IMR-90 (cell line): ENCODE measurements at regions not wholly inside any gene's neighbourhood (a gene's known extent, or its start where the extent isn't known, plus 50 kb on each side); places are given as distances from the start of the nearest gene placed in this dataset.

Experiments
- ATAC-seq: fragments of 200-7000 bp; cut with Tn5 transposase; 2 replicates; pipeline ENCODE4 v1.9.1; 2020; ENCODE audit warnings: low read depth, mild to moderate bottlenecking, moderate library complexity
- BruUV-seq: library from RNA; stranded (reverse); fragments of 400-500 nt; replicated peaks from 2 replicates; lab custom pipeline; 2021; lab: Mats Ljungman, UMichigan
- CTCF ChIA-PET: fragments of 300-600 bp; formaldehyde crosslinking; extraction: SDS; loops from one replicate; lab custom pipeline; 2021; ENCODE audit warnings: antibody characterized with exemption; lab: Yijun Ruan, JAX
- POLR2A ChIA-PET: fragments of 300-600 bp; sonication (Branson Sonifier 250); formaldehyde crosslinking; loops from one replicate; lab custom pipeline; 2022; ENCODE audit warnings: antibody characterized with exemption; ENCODE audit not compliant: unreplicated experiment; lab: Charles Lee
- DNase-seq: peaks from one replicate; pipeline ENCODE4 v3.0.0; 2013
- H2AFZ ChIP-seq: replicated peaks from 2 replicates; pipeline ENCODE3; 2013; ENCODE audit warnings: low read length, mild to moderate bottlenecking; ENCODE audit not compliant: poor library complexity
- H2AK5ac ChIP-seq: 2 replicates; pipeline ENCODE4 v1.6.1; 2013; ENCODE audit warnings: low read depth, low read length, inconsistent platforms
- H2AK9ac ChIP-seq: replicated peaks from 2 replicates; pipeline ENCODE3; 2013; ENCODE audit warnings: mild to moderate bottlenecking, low read depth, low read length, moderate library complexity; ENCODE audit not compliant: poor library complexity
- H2BK120ac ChIP-seq: 2 replicates; pipeline ENCODE4 v1.6.1; 2013; ENCODE audit warnings: low read depth, low read length, inconsistent platforms
- H2BK15ac ChIP-seq: 3 replicates; pipeline ENCODE4 v1.6.1; 2013; ENCODE audit warnings: low read depth, low read length, inconsistent platforms
- H2BK20ac ChIP-seq: 2 replicates; pipeline ENCODE4 v1.6.1; 2013; ENCODE audit warnings: low read depth, mild to moderate bottlenecking, inconsistent platforms, low read length, moderate library complexity
- H2BK5ac ChIP-seq: 2 replicates; pipeline ENCODE4 v1.6.1; 2013; ENCODE audit warnings: mild to moderate bottlenecking, low read depth, low read length, inconsistent platforms; ENCODE audit not compliant: poor library complexity, severe bottlenecking
- H3K14ac ChIP-seq: replicated peaks from 2 replicates; pipeline ENCODE4 v1.6.1; 2013; ENCODE audit warnings: low read depth, low read length, inconsistent platforms
- H3K18ac ChIP-seq: 2 replicates; pipeline ENCODE4 v1.6.1; 2013; ENCODE audit warnings: low read depth, low read length, control low read depth
- H3K23ac ChIP-seq: 2 replicates; pipeline ENCODE4 v1.6.1; 2013; ENCODE audit warnings: low read depth, low read length, inconsistent platforms
- H3K27ac ChIP-seq: 2 replicates; pipeline ENCODE4 v1.5.1; 2013; ENCODE audit warnings: mild to moderate bottlenecking, control low read depth, low read length; ENCODE audit not compliant: insufficient read depth
- H3K27me3 ChIP-seq: 2 replicates; pipeline ENCODE4 v1.6.1; 2013; ENCODE audit warnings: low read length; ENCODE audit not compliant: control insufficient read depth, insufficient read depth
- H3K36me3 ChIP-seq: 2 replicates; pipeline ENCODE4 v1.6.1; 2013; ENCODE audit warnings: low read length, mixed read lengths; ENCODE audit not compliant: control insufficient read depth, insufficient read depth
- H3K4ac ChIP-seq: 2 replicates; pipeline ENCODE4 v1.6.1; 2013; ENCODE audit warnings: low read depth, low read length, inconsistent platforms
- H3K4me1 ChIP-seq: 2 replicates; pipeline ENCODE4 v1.6.1; 2013; ENCODE audit warnings: low read length, mixed read lengths; ENCODE audit not compliant: control insufficient read depth, insufficient read depth
- H3K4me2 ChIP-seq: 2 replicates; pipeline ENCODE4 v1.6.1; 2013; ENCODE audit warnings: low read depth, mild to moderate bottlenecking, control low read depth, low read length, moderate library complexity
- H3K4me3 ChIP-seq: 2 replicates; pipeline ENCODE4 v1.5.1; 2013; ENCODE audit warnings: low read depth, mild to moderate bottlenecking, control low read depth, low read length, moderate library complexity; ENCODE audit not compliant: insufficient read depth
- H3K56ac ChIP-seq: 2 replicates; pipeline ENCODE4 v1.6.1; 2013; ENCODE audit warnings: low read length, inconsistent platforms; ENCODE audit not compliant: insufficient read depth; ENCODE audit errors: extremely low read depth
- H3K79me1 ChIP-seq, 2 experiments: 2 replicates each; pipeline ENCODE4 v1.6.1; 2013; ENCODE audit warnings: low read length in 2 of 2, inconsistent platforms in 1 of 2, low read depth in 1 of 2
- H3K9ac ChIP-seq: 2 replicates; pipeline ENCODE4 v1.6.1; 2013; ENCODE audit warnings: low read depth, low read length, control low read depth
- H3K9me1 ChIP-seq: 2 replicates; pipeline ENCODE4 v1.6.1; 2013; ENCODE audit warnings: low read length, inconsistent platforms; ENCODE audit not compliant: insufficient read depth
- H3K9me3 ChIP-seq: 2 replicates; pipeline ENCODE4 v1.6.1; 2013; ENCODE audit warnings: low read length; ENCODE audit not compliant: control insufficient read depth, insufficient read depth
- H4K20me1 ChIP-seq: 2 replicates; pipeline ENCODE4 v1.6.1; 2013; ENCODE audit warnings: low read length, inconsistent platforms; ENCODE audit not compliant: insufficient read depth
- H4K5ac ChIP-seq: 2 replicates; pipeline ENCODE4 v1.6.1; 2013; ENCODE audit warnings: mild to moderate bottlenecking, low read depth, low read length, control low read depth
- H4K8ac ChIP-seq, 2 experiments: 2 replicates each; pipeline ENCODE4 v1.6.1; 2013; ENCODE audit warnings: low read depth in 2 of 2, low read length in 2 of 2, control low read depth in 1 of 2, inconsistent platforms in 1 of 2
- H4K91ac ChIP-seq: 2 replicates; pipeline ENCODE4 v1.6.1; 2013; ENCODE audit warnings: low read depth, low read length, inconsistent platforms; ENCODE audit not compliant: insufficient read depth
- CHD1 ChIP-seq: IDR thresholded peaks from 2 replicates; pipeline ENCODE4 v1.6.1; 2012; ENCODE audit warnings: low read depth, low read length, improper control_type of control experiment
- CTCF ChIP-seq: conservative IDR thresholded peaks from 2 replicates; pipeline ENCODE4 v1.5.1; 2012; ENCODE audit warnings: mild to moderate bottlenecking, low read depth, low read length, improper control_type of control experiment
- MAFK ChIP-seq: IDR thresholded peaks from 2 replicates; pipeline ENCODE4 v1.6.1; 2012; ENCODE audit warnings: low read depth, low read length, improper control_type of control experiment
- MXI1 ChIP-seq: IDR thresholded peaks from 2 replicates; pipeline ENCODE4 v1.6.1; 2012; ENCODE audit warnings: low read depth, mild to moderate bottlenecking, low read length, moderate library complexity, borderline replicate concordance
- NFE2L2 ChIP-seq: fragments of 150-350 bp; IDR thresholded peaks from 2 replicates; pipeline ENCODE4 v1.6.1; 2016; ENCODE audit warnings: low read depth, mild to moderate bottlenecking, low read length
- POLR2A ChIP-seq: IDR thresholded peaks from 2 replicates; pipeline ENCODE4 v1.6.1; 2012; ENCODE audit warnings: mild to moderate bottlenecking, low read depth, low read length
- RAD21 ChIP-seq: IDR thresholded peaks from 2 replicates; pipeline ENCODE4 v1.6.1; 2012; ENCODE audit warnings: low read length, improper control_type of control experiment
- RFX5 ChIP-seq: IDR thresholded peaks from 2 replicates; pipeline ENCODE4 v1.8.0; 2012; ENCODE audit warnings: low read depth, mild to moderate bottlenecking, low read length, moderate library complexity
- USF2 ChIP-seq: fragments of 150-350 bp; IDR thresholded peaks from 2 replicates; pipeline ENCODE4 v1.6.1; 2017; ENCODE audit warnings: mild to moderate bottlenecking, antibody characterized with exemption, low read length, low read depth
- WGBS, 2 experiments: methylation state at CpG; one replicate each; pipeline versions ENCODE4 v1.1.5 to v1.1.7; 2013; ENCODE audit warnings: missing lambda C conversion rate in 2 of 2; ENCODE audit not compliant: insufficient read length in 1 of 2; ENCODE audit errors: extremely low coverage in 2 of 2; 5-methylcytosine and 5-hydroxymethylcytosine counted together
- dilution Hi-C: fragments of 300-500 bp; cut with HindIII; formaldehyde crosslinking; loops from one replicate; pipeline ENCODE4 v1.14.3; 2018; ENCODE audit warnings: low sequenced_read_pairs; ENCODE audit not compliant: unreplicated experiment
- in situ Hi-C: fragments of 300-500 bp; cut with MboI; formaldehyde crosslinking; loops from 3 replicates; pipeline ENCODE4 v1.14.3; 2019; ENCODE audit warnings: low sequenced_read_pairs, inconsistent platforms, mixed read lengths
- intact Hi-C: fragments of 100-400 bp; cut with micrococcal nuclease; formaldehyde crosslinking; loops from 2 replicates; pipeline ENCODE4 v1.10.0; 2022

DNA sequence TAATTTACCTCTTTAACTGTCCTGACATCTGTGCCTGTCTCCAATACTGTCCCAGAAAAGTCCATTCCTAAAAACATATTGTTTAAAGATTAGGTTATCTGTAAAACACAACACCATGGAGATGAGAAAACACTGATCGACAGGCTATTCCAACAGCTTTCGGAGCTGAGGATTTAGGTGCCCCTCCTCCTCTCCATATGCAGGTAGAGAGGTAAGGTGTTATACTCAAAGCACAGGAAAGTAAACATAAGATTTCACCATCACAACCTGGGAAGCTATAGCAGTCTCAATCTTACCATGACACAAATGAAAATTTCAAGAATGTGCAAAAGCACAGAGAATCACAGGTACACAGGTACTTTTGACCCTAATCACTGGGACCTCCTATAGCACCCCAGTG is 60.9 kb upstream of the RASAL2 start:
- Histone ChIP-seq H4K91ac (no peak overlapping the region), H3K4me1 (no peaks in the 10 kb centered on the region), H3K23ac (no peak overlapping the region), H3K56ac (no peak overlapping the region), H3K9me3 (no peaks in the 10 kb centered on the region), H3K9me1 (peaks cover 6% of the 10 kb centered on the region; the same call in 1 of the 2 replicates), H3K4me2 (no peak overlapping the region), H2AK5ac (no peak overlapping the region), H3K79me1 (no peaks in the 10 kb centered on the region), H3K4me3 (no peak overlapping the region), H3K27ac (no peak overlapping the region), H3K18ac (no peak overlapping the region), H4K8ac (no peak overlapping the region), H2BK20ac (no peak overlapping the region), H2AK9ac (no peak overlapping the region), H3K36me3 (no peaks in the 10 kb centered on the region), H2AFZ (no peak overlapping the region), H3K14ac (no peak overlapping the region), H3K4ac (no peak overlapping the region), H3K9ac (no peak overlapping the region), H4K20me1 (no peaks in the 10 kb centered on the region), H4K5ac (no peak overlapping the region), H2BK15ac (no peak overlapping the region), H2BK120ac (no peak overlapping the region), H3K27me3 (no peaks in the 10 kb centered on the region), H2BK5ac (no peak overlapping the region)
- no CpG with 5 or more reads among the region's 2 CpGs for WGBS, 2 experiments
- ChIA-PET POLR2A (no interaction called here), CTCF (interaction anchor here (1.1 kb wide), 2 partner anchors 149 to 208 kb away, joined by 3 read pairs; no protein-coding TSS in a partner anchor)
- no peak for DNase-seq
- no TSS peak for BruUV-seq
- TF ChIP-seq NFE2L2 (no peak), CTCF (no peak), MAFK (no peak), MXI1 (no peak), RAD21 (no peak), USF2 (no peak), POLR2A (no peak), CHD1 (no peak), RFX5 (no peak)
- intact Hi-C loops: loop anchor here (5.0 kb wide), 3 partner anchors 76 to 264 kb away; no protein-coding TSS in a partner anchor
- dilution Hi-C loops: loop anchor here (25.0 kb wide), 1 partner anchor 254 kb away; no protein-coding TSS in a partner anchor
- in situ Hi-C loops: loop anchor here (5.0 kb wide), 1 partner anchor 249 kb away; no protein-coding TSS in a partner anchor
- ATAC-seq: no peak
